ENCODE measurements at regions not wholly inside any gene's neighbourhood (a gene's known extent, or its start where the extent isn't known, plus 50 kb on each side); places are given as distances from the start of the nearest gene placed in this dataset.

GRCh38 chr3:64361962-64362735 is 136.9 kb upstream of the PRICKLE2 start:
- TF ChIP-seq, protein P1, sequence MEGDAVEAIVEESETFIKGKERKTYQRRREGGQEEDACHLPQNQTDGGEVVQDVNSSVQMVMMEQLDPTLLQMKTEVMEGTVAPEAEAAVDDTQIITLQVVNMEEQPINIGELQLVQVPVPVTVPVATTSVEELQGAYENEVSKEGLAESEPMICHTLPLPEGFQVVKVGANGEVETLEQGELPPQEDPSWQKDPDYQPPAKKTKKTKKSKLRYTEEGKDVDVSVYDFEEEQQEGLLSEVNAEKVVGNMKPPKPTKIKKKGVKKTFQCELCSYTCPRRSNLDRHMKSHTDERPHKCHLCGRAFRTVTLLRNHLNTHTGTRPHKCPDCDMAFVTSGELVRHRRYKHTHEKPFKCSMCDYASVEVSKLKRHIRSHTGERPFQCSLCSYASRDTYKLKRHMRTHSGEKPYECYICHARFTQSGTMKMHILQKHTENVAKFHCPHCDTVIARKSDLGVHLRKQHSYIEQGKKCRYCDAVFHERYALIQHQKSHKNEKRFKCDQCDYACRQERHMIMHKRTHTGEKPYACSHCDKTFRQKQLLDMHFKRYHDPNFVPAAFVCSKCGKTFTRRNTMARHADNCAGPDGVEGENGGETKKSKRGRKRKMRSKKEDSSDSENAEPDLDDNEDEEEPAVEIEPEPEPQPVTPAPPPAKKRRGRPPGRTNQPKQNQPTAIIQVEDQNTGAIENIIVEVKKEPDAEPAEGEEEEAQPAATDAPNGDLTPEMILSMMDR (IDR thresholded peaks at IDR 0.05; ENCODE audit: borderline replicate concordance, extremely low read depth, low read length, poor library complexity, severe bottlenecking) = no peak
- TF ChIP-seq EZH2 (IDR thresholded peaks at IDR 0.05; ENCODE audit: borderline replicate concordance, low read depth, low read length, severe bottlenecking) = no peak
